Stimulated activated CD8-positive, alpha-beta memory T cell treated with anti-CD3 and anti-CD28 coated beads, Interleukin-7, amount 100 ng/mL, for 48 hours (primary cell): ENCODE measurements at regions not wholly inside any gene's neighbourhood (a gene's known extent, or its start where the extent isn't known, plus 50 kb on each side); places are given as distances from the start of the nearest gene placed in this dataset.
"Not testable (repeated sequence)": the region's sequence is repeated elsewhere in the genome, so short reads cannot be mapped to it uniquely, and the experiment has no call there.

ENCODE experiments used
- DNase-seq, 2 donors: peaks; one replicate each; pipeline ENCODE4 v3.0.0-alpha.2; 2020; ENCODE audit warnings: low read depth in 1 of 2; ENCODE audit errors: extremely low read depth in 1 of 2

GRCh38 chr14:66315548-66315947, 170.6 kb upstream of the CCDC196 start:
- no peak for DNase-seq

DNA sequence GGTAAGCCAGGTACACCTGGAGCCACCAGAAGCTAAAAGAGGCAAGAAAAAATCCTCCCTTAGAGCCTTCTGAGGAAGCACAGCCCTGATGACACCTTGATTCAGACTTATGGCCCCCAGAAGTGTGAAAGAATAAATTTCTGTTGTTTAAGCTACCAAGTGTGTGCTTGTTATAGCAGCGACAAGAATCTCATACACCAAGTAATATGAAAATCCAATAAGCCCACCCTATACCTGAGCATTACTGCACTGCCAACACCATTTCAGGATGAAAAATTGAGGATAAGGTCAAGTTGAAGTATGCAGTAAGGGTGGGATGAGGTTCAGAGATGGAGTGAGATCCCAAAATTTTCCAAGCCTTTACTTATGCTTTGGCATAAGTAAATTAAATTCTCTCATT, 163.6 kb upstream of the CCDC196 start:
- DNase-seq: no peak

DNA sequence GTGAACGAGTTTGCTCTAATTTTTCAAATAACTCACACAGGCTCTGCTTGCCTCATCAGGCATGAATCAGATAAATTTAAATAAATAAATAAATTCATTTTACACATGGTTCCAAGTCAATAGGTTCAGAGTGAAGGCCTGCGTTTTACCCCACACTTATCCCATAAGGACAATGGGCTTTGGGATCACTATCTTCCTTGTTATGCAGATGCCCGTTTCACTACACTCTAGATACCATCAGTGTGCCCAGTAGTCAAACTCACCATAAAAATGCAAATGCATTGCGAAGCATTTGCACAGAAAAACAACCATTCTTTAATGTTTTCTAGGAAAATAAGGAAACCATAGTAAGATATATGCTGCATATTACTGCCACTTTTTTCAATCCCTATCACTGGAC, 155.9 kb upstream of the CCDC196 start:
- no peak for DNase-seq

GRCh38 chr14:66330916-66331315, 155.3 kb upstream of the CCDC196 start:
- no peak for DNase-seq

GRCh38 chr14:66333293-66333692, 152.9 kb upstream of the CCDC196 start:
- DNase-seq: not testable (repeated sequence)

DNA sequence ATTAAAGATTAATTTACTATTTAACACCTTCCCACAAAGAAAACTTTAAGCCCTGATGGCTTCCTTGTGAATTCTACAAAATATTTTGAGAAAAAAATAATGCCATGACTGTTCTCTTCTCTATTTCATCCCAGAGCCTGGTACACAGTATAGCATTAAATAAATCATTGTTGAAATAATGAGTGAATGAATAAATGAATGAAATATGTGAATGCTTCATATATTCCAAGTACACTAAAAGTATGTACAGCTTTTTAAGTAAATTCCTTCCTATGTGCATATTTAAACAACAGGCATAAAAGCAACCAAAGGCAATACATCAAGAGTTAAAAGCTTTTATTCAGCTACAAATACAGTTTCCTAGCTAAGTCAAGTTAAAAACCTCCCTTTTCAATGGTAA, 144.9 kb upstream of the CCDC196 start:
- DNase-seq: no peak

- DNase-seq: no peak
Observed at GRCh38 chr14:66345986-66346385, 140.2 kb upstream of the CCDC196 start.

- DNase-seq: no peak
Observed at GRCh38 chr14:66351310-66351709, 134.9 kb upstream of the CCDC196 start.

DNA sequence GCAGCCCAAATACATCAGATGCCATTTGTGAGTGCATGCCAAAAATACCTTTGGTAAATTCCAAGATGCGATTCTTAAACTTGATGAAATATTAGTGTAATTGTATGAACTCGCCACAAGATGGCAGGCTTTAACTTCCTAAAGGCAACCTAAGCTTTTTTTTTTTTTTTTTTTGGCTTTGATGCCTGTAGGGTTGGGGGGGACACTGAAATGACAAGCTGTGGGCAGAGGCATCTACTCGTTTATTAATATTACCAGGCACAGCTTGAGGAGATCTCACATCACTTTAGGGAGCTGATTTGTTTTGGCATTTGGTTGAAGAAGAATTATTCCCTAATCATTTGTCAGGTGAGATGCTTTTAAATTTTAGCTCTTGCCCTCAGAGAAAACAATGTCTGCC, 126.7 kb upstream of the CCDC196 start:
- no peak for DNase-seq

GRCh38 chr14:66360366-66360926, 125.7 kb upstream of the CCDC196 start:
- no peak for DNase-seq

DNA sequence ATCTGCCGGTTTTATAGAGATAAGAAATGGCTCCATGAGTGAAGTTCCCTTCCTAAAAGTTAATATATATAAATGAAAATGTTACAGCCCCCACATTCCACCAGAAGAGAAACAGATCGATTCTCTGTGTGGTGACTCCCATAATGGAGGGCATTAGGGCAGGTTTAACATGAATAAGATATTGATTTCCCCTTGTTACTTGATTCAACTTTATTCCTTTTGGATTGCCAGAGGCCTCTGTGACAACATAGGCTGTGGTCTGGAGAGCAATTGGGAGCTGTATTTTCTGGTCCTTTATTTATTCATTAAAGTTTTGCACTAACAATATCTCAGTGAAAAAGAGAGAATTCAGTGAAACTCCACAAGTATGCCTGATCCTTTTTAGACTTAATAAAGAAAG, 125.2 kb upstream of the CCDC196 start:
- DNase-seq: no peak

DNA sequence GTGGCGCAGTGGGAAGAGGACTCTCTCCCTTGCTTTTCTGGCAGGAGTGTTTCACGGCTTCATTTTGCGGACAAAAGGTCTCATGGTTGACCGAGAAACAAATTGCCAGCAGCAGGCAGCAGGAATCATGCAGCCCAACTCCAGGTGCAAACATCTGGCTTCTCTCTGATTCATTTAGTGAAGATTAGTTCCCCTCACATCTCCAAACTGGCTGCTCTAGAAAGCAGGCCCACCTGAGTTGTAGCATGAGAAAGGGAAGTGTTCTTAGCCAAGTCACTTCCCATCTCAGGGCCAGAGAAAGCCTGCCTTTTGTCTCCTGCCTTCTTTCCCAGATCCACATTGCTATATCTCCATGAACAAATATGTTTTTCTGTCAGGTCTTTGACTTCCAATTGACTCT, 120.8 kb upstream of the CCDC196 start:
- no peak for DNase-seq

DNA sequence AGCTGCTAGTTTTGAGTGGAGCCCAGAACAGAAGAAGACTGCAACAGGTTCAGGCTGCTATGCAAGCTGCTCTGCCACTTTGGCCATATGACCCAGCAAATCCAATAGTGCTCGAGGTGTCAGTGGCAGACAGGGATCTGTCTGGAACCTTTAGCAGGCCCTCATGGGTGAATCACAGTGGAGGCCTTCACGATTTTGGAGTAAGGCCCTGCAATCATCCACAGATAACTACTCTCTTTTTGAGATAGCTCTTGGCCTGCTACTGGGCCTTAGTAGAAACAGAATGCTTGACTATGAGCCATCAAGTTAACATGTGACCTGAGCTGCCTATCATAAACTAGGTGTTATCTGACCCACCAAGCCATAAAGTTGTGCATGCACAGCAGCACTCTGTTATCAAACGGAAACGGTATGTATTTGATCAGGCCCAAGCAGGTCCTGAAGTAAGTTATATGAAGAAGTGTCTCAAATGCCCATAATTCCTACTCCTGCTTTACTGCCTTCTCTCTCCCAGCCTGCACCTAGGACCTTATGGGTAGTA, 116.9 kb upstream of the CCDC196 start:
- no peak for DNase-seq

DNA sequence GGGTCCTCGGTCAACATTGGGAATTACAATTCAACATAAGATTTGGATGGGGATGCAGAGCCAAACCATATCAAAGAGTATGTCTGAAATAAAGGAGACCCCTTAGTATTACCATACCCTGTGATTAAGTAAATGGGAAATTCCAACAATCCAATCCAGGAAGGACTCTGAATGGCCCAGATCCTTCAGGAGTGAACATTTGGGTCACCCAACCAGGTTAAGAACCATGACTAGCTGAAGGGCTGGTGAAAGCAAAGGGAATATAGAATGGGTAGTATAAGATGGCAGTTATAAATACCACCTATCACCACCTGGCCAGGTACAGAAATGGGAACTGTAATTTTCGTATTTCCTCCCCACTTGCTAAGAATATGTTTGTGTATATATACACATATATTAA, 114.4 kb upstream of the CCDC196 start:
- DNase-seq: no peak

DNA sequence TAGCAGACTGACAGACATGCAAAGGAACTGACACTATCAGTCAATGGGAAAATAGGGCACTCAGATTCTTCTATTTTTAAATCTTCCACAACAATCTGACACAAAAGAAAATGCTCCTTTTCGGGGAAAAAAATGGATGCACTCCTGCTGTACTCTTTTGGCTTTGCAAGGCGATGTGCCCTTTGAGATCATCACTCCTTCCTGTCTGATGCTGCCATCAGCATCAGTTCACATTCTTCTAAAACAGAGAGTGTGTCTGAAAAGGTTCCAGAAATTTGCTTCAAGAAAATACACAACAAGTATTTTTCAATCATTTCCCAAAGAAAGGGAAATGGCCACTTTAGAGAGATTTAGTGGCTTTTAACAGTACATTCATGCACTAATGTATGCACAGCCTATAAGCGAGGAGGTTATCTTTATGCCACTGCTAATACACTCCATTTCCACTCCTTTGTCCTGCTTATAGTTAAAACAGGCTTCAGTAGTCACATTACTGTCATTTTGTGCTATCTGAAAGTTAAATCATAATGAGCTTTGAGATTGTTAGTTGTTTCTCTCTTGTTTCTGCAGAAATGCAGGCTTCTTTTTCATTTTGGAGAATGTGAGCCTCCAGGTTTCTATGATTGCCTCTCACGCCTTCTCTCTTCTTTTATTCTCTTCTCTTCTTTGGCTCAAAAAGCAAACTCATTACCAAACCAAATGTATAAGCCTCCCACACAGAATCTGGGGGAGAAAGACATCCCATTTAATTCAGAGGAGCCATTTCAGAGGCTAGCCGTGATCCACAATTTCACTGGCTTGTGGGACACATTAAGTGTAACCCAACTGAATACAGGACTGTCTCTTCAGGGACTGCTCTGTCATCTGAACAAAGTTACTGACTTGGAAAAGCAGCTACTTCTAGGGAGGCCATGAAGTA, 110.9 kb upstream of the CCDC196 start:
- DNase-seq: no peak

DNA sequence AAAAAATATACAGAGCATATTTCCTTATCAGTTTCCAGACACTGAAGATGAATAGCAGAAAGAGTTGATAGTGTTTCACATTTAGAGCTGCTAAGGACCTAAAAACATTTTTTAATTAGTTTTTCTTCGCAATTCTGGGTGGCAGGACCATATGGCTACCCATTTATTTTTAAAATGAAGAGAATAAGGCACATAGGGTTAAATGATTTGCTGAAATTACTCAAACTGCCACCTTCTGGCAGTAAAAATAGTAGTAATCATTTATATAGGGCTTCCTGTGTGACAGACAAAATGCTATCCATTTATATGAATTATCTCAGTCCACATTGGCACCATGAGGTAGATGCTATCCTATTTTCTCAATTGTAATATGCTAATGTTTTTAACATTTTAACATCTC, 108.6 kb upstream of the CCDC196 start:
- DNase-seq: no peak

DNA sequence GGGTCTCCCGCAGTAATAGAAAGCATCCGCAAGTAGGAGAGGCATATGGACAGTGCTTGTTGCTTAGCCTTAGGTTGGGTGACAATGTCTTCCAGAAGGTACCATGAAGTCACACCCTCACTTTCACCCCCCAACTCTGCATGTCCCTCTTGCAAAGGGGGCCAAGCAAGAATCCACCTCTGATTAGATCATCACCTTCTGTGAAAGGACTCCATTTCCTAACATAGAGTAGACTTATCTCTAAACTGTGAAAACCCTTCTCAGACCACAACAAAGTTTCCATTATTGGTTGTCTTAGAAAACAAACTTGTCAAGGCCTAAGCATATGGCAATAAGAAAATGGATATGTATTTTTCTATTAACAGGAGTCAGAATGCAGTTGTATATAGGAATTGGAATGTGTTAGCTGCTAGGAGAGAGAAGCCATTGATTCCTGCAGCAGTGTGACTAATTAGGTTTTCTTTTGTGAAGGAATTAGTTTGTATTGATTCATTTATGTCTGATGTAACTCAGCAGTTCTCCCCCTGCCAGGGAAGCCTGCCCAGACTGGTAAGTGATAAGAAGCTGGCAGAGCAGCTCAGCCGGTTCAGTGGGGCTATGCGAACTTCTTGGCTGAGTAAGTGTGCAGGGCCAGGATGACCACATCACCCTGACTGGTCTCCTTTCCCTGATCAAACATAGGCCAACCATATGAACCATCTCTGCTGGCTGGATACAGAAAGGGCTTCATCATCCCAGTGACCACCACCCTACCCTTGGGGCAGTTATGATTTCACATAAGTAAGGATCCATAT, 107.3 kb upstream of the CCDC196 start:
- no peak for DNase-seq

DNA sequence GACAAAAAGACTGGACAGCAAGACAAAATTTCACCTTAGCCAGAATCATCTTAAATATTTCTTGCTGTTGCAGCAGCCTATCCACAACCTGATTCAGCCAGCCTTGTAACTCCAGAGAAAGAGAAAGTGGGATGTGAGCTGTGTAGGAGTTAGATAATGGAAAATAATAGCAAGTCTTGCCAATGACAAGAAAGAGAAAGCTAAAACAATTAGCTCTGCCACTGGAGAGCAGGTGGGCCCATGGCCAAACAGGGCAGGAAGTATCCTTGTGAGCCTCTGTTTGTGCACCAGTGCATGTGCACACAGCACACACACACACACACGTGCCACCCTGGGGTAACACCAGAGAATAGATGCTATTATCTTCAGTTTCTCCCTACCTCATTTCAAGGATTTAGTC, 106.0 kb upstream of the CCDC196 start:
- no peak for DNase-seq

DNA sequence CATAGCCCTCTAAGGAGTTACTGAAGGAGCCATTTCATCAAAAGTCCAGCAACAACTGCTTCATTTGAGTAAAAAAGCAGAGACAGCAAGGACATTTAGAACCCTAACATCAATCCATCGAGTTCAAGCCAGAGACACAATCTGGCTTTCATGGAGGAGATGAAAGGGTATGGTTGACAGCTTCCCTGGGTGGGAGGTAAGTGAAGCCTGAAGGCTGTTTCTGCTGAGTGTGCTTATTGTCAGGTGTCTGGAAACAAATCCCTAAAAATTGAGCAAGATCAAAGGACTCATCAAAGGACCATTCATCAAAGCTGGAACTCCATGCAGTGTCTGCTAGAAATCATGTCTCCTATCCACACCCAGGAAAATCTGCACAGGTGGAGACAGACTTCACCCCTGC, 104.4 kb upstream of the CCDC196 start:
- no peak for DNase-seq

GRCh38 chr14:66383257-66383656, 102.9 kb upstream of the CCDC196 start:
- DNase-seq: no peak

DNA sequence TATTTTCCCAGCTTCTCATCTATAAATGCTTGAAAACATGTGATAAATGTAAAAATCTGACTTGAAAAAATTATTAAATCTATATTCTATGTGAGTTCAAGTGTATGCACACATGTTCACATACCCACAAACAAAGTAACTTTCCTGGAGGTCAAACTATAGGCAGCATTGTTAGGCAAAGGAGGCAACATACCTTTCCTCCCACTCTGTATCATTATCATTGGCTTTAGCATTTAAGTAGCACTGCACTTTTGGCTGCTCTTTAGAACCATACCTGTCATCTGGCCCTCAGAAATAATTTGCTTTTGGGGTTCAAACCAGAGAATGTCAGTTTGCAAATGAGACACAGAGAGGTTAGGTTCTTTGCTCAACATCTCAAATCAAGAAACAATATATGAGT, 102.4 kb upstream of the CCDC196 start:
- DNase-seq: no peak

GRCh38 chr14:66388516-66388915, 97.7 kb upstream of the CCDC196 start:
- DNase-seq: no peak
